Neural cell (in vitro differentiated cells): ENCODE measurements at regions not wholly inside any gene's neighbourhood (a gene's known extent, or its start where the extent isn't known, plus 50 kb on each side); places are given as distances from the start of the nearest gene placed in this dataset.

Source experiments
- CTCF ChIP-seq: fragments of 450-650 bp; IDR thresholded peaks from 2 replicates; pipeline ENCODE4 v1.5.1; 2014; ENCODE audit warnings: antibody characterized with exemption, mild to moderate bottlenecking, moderate library complexity; ENCODE audit not compliant: poor library complexity, severe bottlenecking
- EP300 ChIP-seq: fragments of 450-650 bp; conservative IDR thresholded peaks from 2 replicates; pipeline ENCODE4 v1.6.1; 2014; ENCODE audit warnings: antibody characterized with exemption, mild to moderate bottlenecking, moderate library complexity; ENCODE audit not compliant: poor library complexity, severe bottlenecking
- EZH2 ChIP-seq: fragments of 200-600, 300-800 bp; shearing (Covaris generic), sonication (generic); IDR thresholded peaks from 2 replicates; pipeline ENCODE4 v1.6.1; 2014; ENCODE audit warnings: antibody characterized with exemption, low read length, borderline replicate concordance, mild to moderate bottlenecking; ENCODE audit not compliant: insufficient read depth, poor library complexity, severe bottlenecking
- MXI1 ChIP-seq: fragments of 450-650 bp; conservative IDR thresholded peaks from 2 replicates; pipeline ENCODE4 v1.6.1; 2014; ENCODE audit warnings: antibody characterized with exemption, mild to moderate bottlenecking; ENCODE audit not compliant: poor library complexity, severe bottlenecking
- POLR2AphosphoS5 ChIP-seq: IDR thresholded peaks from 2 replicates; pipeline ENCODE4 v1.6.1; 2012
- RAD21 ChIP-seq: fragments of 450-650 bp; conservative IDR thresholded peaks from 2 replicates; pipeline ENCODE4 v1.6.1; 2014; ENCODE audit warnings: antibody characterized with exemption, mild to moderate bottlenecking, moderate library complexity
- REST ChIP-seq: IDR thresholded peaks from 2 replicates; pipeline ENCODE4 v1.6.1; 2012; ENCODE audit warnings: borderline replicate concordance
- TAF1 ChIP-seq: IDR thresholded peaks from 2 replicates; pipeline ENCODE4 v1.6.1; 2012; ENCODE audit warnings: low read depth

GRCh38 chr6:98672681-98673475 is 161.5 kb upstream of the POU3F2 start:
- TF ChIP-seq CTCF, result no peak
- no peak for TF ChIP-seq EP300
- TF ChIP-seq EZH2, result no peak
- no peak for TF ChIP-seq POLR2AphosphoS5
- no peak for TF ChIP-seq REST
- no peak for TF ChIP-seq TAF1
- no peak for TF ChIP-seq MXI1
- no peak for TF ChIP-seq RAD21
